H9 (cell line): ENCODE measurements at regions not wholly inside any gene's neighbourhood (a gene's known extent, or its start where the extent isn't known, plus 50 kb on each side); places are given as distances from the start of the nearest gene placed in this dataset.

ENCODE experiments used
- DNase-seq: peaks from one replicate; pipeline ENCODE4 v3.0.0-alpha.2; 2017
- H2AFZ ChIP-seq: one replicate; pipeline ENCODE4 v1.6.1; 2013; ENCODE audit warnings: mild to moderate bottlenecking, low read length, control low read depth, moderate library complexity
- H2AK5ac ChIP-seq: 2 replicates; pipeline ENCODE4 v1.6.1; 2013; ENCODE audit warnings: low read length, control low read depth, mixed read lengths; ENCODE audit not compliant: insufficient read length
- H2BK120ac ChIP-seq: one replicate; pipeline ENCODE4 v1.6.1; 2013; ENCODE audit warnings: low read depth, mild to moderate bottlenecking, low read length, control low read depth, inconsistent platforms; ENCODE audit not compliant: poor library complexity, severe bottlenecking
- H2BK12ac ChIP-seq: 2 replicates; pipeline ENCODE4 v1.6.1; 2013; ENCODE audit warnings: low read length, control low read depth, mixed read lengths, low read depth; ENCODE audit not compliant: insufficient read length
- H2BK15ac ChIP-seq: 2 replicates; pipeline ENCODE4 v1.6.1; 2013; ENCODE audit warnings: low read depth, low read length, control low read depth
- H2BK20ac ChIP-seq: one replicate; pipeline ENCODE4 v1.6.1; 2013; ENCODE audit warnings: low read depth, mild to moderate bottlenecking, low read length, control low read depth, inconsistent platforms; ENCODE audit not compliant: poor library complexity, severe bottlenecking
- H2BK5ac ChIP-seq: 2 replicates; pipeline ENCODE4 v1.6.1; 2013; ENCODE audit warnings: low read length, control low read depth, mixed read lengths; ENCODE audit not compliant: insufficient read length
- H3K14ac ChIP-seq: 2 replicates; pipeline ENCODE4 v1.6.1; 2013; ENCODE audit warnings: low read length, control low read depth; ENCODE audit not compliant: insufficient read depth
- H3K18ac ChIP-seq: 2 replicates; pipeline ENCODE4 v1.6.1; 2013; ENCODE audit warnings: low read depth, mild to moderate bottlenecking, mixed read lengths, low read length, control low read depth; ENCODE audit not compliant: insufficient read length
- H3K23ac ChIP-seq: 2 replicates; pipeline ENCODE4 v1.6.1; 2013; ENCODE audit warnings: low read length, control low read depth, mixed read lengths, low read depth; ENCODE audit not compliant: insufficient read length
- H3K23me2 ChIP-seq: 2 replicates; pipeline ENCODE4 v1.6.1; 2013; ENCODE audit warnings: low read depth, mild to moderate bottlenecking, mixed read lengths, low read length, control low read depth; ENCODE audit not compliant: insufficient read length, poor library complexity, severe bottlenecking
- H3K27ac ChIP-seq: 2 replicates; pipeline ENCODE4 v1.5.1; 2013; ENCODE audit warnings: low read length, control low read depth, mixed read lengths, low read depth; ENCODE audit not compliant: insufficient read length
- H3K27me3 ChIP-seq: 2 replicates; pipeline ENCODE4 v1.6.1; 2013; ENCODE audit warnings: low read length, control low read depth, inconsistent platforms; ENCODE audit not compliant: insufficient read depth
- H3K4ac ChIP-seq: 2 replicates; pipeline ENCODE4 v1.6.1; 2013; ENCODE audit warnings: low read depth, mild to moderate bottlenecking, control low read depth, inconsistent platforms, low read length, moderate library complexity
- H3K4me1 ChIP-seq: 2 replicates; pipeline ENCODE4 v1.6.1; 2013; ENCODE audit warnings: low read length, control low read depth, inconsistent platforms; ENCODE audit not compliant: insufficient read depth
- H3K4me2 ChIP-seq: 2 replicates; pipeline ENCODE4 v1.6.1; 2013; ENCODE audit warnings: low read length, control low read depth, mixed read lengths; ENCODE audit not compliant: insufficient read length, insufficient read depth
- H3K56ac ChIP-seq: 2 replicates; pipeline ENCODE4 v1.6.1; 2013; ENCODE audit warnings: low read depth, mild to moderate bottlenecking, mixed read lengths, low read length, control low read depth; ENCODE audit not compliant: insufficient read length
- H3K79me1 ChIP-seq: 2 replicates; pipeline ENCODE4 v1.6.1; 2013; ENCODE audit warnings: low read depth, mild to moderate bottlenecking, moderate library complexity, low read length, control low read depth, inconsistent platforms; ENCODE audit not compliant: insufficient read depth, poor library complexity, severe bottlenecking
- H3K79me2 ChIP-seq: 2 replicates; pipeline ENCODE4 v1.6.1; 2013; ENCODE audit warnings: low read length, control low read depth, inconsistent platforms; ENCODE audit not compliant: insufficient read depth
- H3K9ac ChIP-seq: 2 replicates; pipeline ENCODE4 v1.6.1; 2013; ENCODE audit warnings: low read length, control low read depth, mixed read lengths; ENCODE audit not compliant: insufficient read length; ENCODE audit errors: extremely low read depth
- H3K9me3 ChIP-seq: one replicate; pipeline ENCODE4 v1.6.1; 2013; ENCODE audit warnings: low read depth, low read length, inconsistent platforms; ENCODE audit not compliant: control insufficient read depth
- H3T11ph ChIP-seq: one replicate; pipeline ENCODE4 v1.6.1; 2013; ENCODE audit warnings: mild to moderate bottlenecking, low read length, control low read depth, inconsistent platforms
- H4K20me1 ChIP-seq: one replicate; pipeline ENCODE4 v1.6.1; 2013; ENCODE audit not compliant: control insufficient read depth, insufficient read length, insufficient read depth
- H4K5ac ChIP-seq: 2 replicates; pipeline ENCODE4 v1.6.1; 2013; ENCODE audit warnings: low read depth, mild to moderate bottlenecking, mixed read lengths, low read length, control low read depth; ENCODE audit not compliant: insufficient read length
- H4K8ac ChIP-seq: replicated peaks from 2 replicates; pipeline ENCODE4 v1.6.1; 2013; ENCODE audit warnings: low read length, control low read depth, mixed read lengths, low read depth; ENCODE audit not compliant: insufficient read length
- H4K91ac ChIP-seq: 2 replicates; pipeline ENCODE4 v1.6.1; 2013; ENCODE audit warnings: low read depth, mild to moderate bottlenecking, moderate library complexity, mixed read lengths, low read length, control low read depth; ENCODE audit not compliant: insufficient read length
- H3K27ac Mint-ChIP-seq, 3 experiments: 2 replicates in 2 of 3; 3 replicates in 1 of 3; pipeline ENCODE4 v1.8.0; 2020 to 2021; ENCODE audit warnings: mixed read lengths in 3 of 3, mild to moderate bottlenecking in 1 of 3, moderate library complexity in 1 of 3
- H3K27me3 Mint-ChIP-seq: 2 replicates; pipeline ENCODE4 v1.8.0; 2021; ENCODE audit warnings: low read depth, mild to moderate bottlenecking, moderate library complexity, mixed read lengths
- H3K36me3 Mint-ChIP-seq, 3 experiments: 2 replicates in 2 of 3; 3 replicates in 1 of 3; pipeline ENCODE4 v1.8.0; 2020 to 2021; ENCODE audit warnings: low read depth in 3 of 3, mixed read lengths in 3 of 3; ENCODE audit not compliant: insufficient read depth in 1 of 3
- H3K4me1 Mint-ChIP-seq, 2 experiments: 2 replicates each; pipeline ENCODE4 v1.8.0; 2020; ENCODE audit warnings: mixed read lengths in 2 of 2
- H3K4me3 Mint-ChIP-seq, 2 experiments: 2 replicates in 1 of 2; 3 replicates in 1 of 2; pipeline ENCODE4 v1.8.0; 2020 to 2021; ENCODE audit warnings: mild to moderate bottlenecking in 2 of 2, mixed read lengths in 2 of 2, moderate library complexity in 1 of 2
- H3K9me3 Mint-ChIP-seq, 2 experiments: 2 replicates in 1 of 2; 3 replicates in 1 of 2; pipeline ENCODE4 v1.8.0; 2020; ENCODE audit warnings: mild to moderate bottlenecking in 2 of 2, mixed read lengths in 2 of 2, moderate library complexity in 1 of 2
- CTCF ChIP-seq: fragments of 200-600 bp; sonication (generic); conservative IDR thresholded peaks from 3 replicates; pipeline ENCODE4 v1.8.0; 2021; ENCODE audit warnings: antibody characterized with exemption, mild to moderate bottlenecking
- WGBS: extraction: QIAGEN DNeasy Blood & Tissue Kit; methylation state at CpG from one replicate; pipeline ENCODE4 v1.1.7; 2013; ENCODE audit warnings: missing lambda C conversion rate, low lambda C conversion rate, mixed read lengths; ENCODE audit not compliant: insufficient read length; ENCODE audit errors: extremely low coverage; 5-methylcytosine and 5-hydroxymethylcytosine counted together

- Histone ChIP-seq H3K18ac (no peak overlapping the region), H3K4ac (no peak overlapping the region), H3K4me2 (no peak overlapping the region), H3K27ac (no peak overlapping the region), H3K9me3 (no peaks in the 10 kb centered on the region), H3K9ac (no peak overlapping the region), H3K14ac (no peak overlapping the region), H3K56ac (no peak overlapping the region), H2BK12ac (no peak overlapping the region), H3K27me3 (no peaks in the 10 kb centered on the region), H3K23me2 (no peaks in the 10 kb centered on the region), H3K4me1 (no peaks in the 10 kb centered on the region), H2BK5ac (no peak overlapping the region), H4K8ac (no peak overlapping the region), H4K91ac (no peak overlapping the region), H2AFZ (no peak overlapping the region), H2AK5ac (no peak overlapping the region), H3K79me2 (no peaks in the 10 kb centered on the region), H3T11ph (no peak overlapping the region), H2BK15ac (no peak overlapping the region), H2BK20ac (no peak overlapping the region), H4K20me1 (no peaks in the 10 kb centered on the region), H2BK120ac (no peak overlapping the region), H3K23ac (no peak overlapping the region), H3K79me1 (no peaks in the 10 kb centered on the region), H4K5ac (no peak overlapping the region)
- WGBS, result no CpG with 5 or more reads among the region's 10 CpGs
- Mint-ChIP-seq H3K4me3 (no peak overlapping the region), H3K9me3 (peaks cover 14 to 22% of the 10 kb centered on the region in 2 experiments), H3K27me3 (no peaks in the 10 kb centered on the region; the same call in 1 of the 2 replicates), H3K36me3 (peaks cover 0 to 20% (median 5%) of the 10 kb centered on the region in 3 experiments; a peak in 4 of 7 replicates), H3K27ac (no peak overlapping the region), H3K4me1 (no peaks in the 10 kb centered on the region)
- DNase-seq, result no peak
- no peak for TF ChIP-seq CTCF
Measured at GRCh38 chr14:28576523-28576922, 190.1 kb upstream of the FOXG1 start.
